Hepatocyte (in vitro differentiated cells): ENCODE measurements at regions not wholly inside any gene's neighbourhood (a gene's known extent, or its start where the extent isn't known, plus 50 kb on each side); places are given as distances from the start of the nearest gene placed in this dataset.

Experiments used
- DNase-seq: peaks from one replicate; pipeline ENCODE4 v3.0.0-alpha.2; 2016; ENCODE audit warnings: low spot score
- H2AFZ ChIP-seq: fragments of 200-600 bp; sonication (generic); 2 replicates; pipeline ENCODE4 v1.6.0; 2016; ENCODE audit warnings: antibody characterized with exemption, mild to moderate bottlenecking
- H3K27ac ChIP-seq: fragments of 200-600 bp; sonication (generic); 2 replicates; pipeline ENCODE4 v1.5.1; 2016; ENCODE audit warnings: mild to moderate bottlenecking
- H3K27me3 ChIP-seq: fragments of 200-600 bp; sonication (generic); 2 replicates; pipeline ENCODE4 v1.6.1; 2016
- H3K36me3 ChIP-seq: fragments of 200-600 bp; sonication (generic); replicated peaks from 2 replicates; pipeline ENCODE4 v1.5.1; 2016; ENCODE audit warnings: low read depth; ENCODE audit not compliant: insufficient read depth
- H3K4me1 ChIP-seq: fragments of 200-600 bp; sonication (generic); 2 replicates; pipeline ENCODE4 v1.5.1; 2016; ENCODE audit warnings: mild to moderate bottlenecking, moderate library complexity; ENCODE audit not compliant: insufficient read depth
- H3K4me2 ChIP-seq: fragments of 200-600 bp; sonication (generic); 2 replicates; pipeline ENCODE4 v1.6.0; 2016
- H3K4me3 ChIP-seq: fragments of 200-600 bp; sonication (generic); 2 replicates; pipeline ENCODE4 v1.5.1; 2016; ENCODE audit warnings: mild to moderate bottlenecking
- H3K79me2 ChIP-seq: fragments of 200-600 bp; sonication (generic); 2 replicates; pipeline ENCODE4 v1.6.0; 2017; ENCODE audit warnings: mild to moderate bottlenecking
- H3K9me2 ChIP-seq: fragments of 200-600 bp; sonication (generic); replicated peaks from 2 replicates; pipeline ENCODE4 v1.6.0; 2017; ENCODE audit warnings: mild to moderate bottlenecking; ENCODE audit not compliant: insufficient read depth
- H3K9me3 ChIP-seq: fragments of 200-600 bp; sonication (generic); 2 replicates; pipeline ENCODE4 v1.5.1; 2016; ENCODE audit warnings: low read depth, mild to moderate bottlenecking
- H4K20me1 ChIP-seq: fragments of 200-600 bp; sonication (generic); 2 replicates; pipeline ENCODE4 v1.6.0; 2016; ENCODE audit warnings: mild to moderate bottlenecking; ENCODE audit not compliant: insufficient read depth, poor library complexity, severe bottlenecking
- EZH2 ChIP-seq: fragments of 200-600 bp; sonication (generic); IDR thresholded peaks from 2 replicates; pipeline ENCODE4 v1.6.1; 2016; ENCODE audit warnings: antibody characterized with exemption, mild to moderate bottlenecking, borderline replicate concordance
- EZH2phosphoT487 ChIP-seq: fragments of 200-600 bp; sonication (generic); IDR thresholded peaks from one replicate; pipeline ENCODE4 v1.6.1; 2018; ENCODE audit warnings: antibody characterized with exemption, mild to moderate bottlenecking, low read depth, moderate library complexity; ENCODE audit not compliant: unreplicated experiment, severe bottlenecking
- WGBS: methylation state at CpG from one replicate; pipeline ENCODE4 v1.1.6; 2016; ENCODE audit warnings: low lambda C conversion rate; ENCODE audit errors: missing lambda C conversion rate; 5-methylcytosine and 5-hydroxymethylcytosine counted together
- TF ChIP-seq, protein P1 (sequence below): fragments of 200-600 bp; sonication (generic); IDR thresholded peaks from 2 replicates; pipeline ENCODE4 v1.5.1; 2016; ENCODE audit warnings: antibody characterized with exemption, mild to moderate bottlenecking; ENCODE audit not compliant: poor library complexity

DNA sequence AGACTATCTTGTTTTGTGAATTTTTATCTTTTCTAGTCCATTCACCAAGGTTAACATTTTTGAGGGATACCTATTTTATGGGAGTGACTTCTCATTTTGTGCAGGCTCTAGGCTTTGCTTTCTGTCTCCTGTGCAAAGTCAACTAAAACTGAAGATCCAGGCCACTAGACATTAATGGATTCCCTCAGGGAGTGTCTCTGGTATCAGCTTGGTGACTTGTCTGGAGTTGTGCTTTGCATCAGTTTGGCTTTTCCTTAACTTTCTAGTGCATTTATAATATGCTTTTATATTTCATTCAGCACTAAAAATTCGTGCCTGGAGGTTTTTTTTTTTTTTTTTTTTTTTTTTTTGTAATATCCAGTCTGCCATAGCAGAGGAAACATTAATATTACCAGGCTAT, 144.2 kb downstream of the YIPF5 start:
- TF ChIP-seq EZH2phosphoT487 = no peak
- TF ChIP-seq, protein P1, sequence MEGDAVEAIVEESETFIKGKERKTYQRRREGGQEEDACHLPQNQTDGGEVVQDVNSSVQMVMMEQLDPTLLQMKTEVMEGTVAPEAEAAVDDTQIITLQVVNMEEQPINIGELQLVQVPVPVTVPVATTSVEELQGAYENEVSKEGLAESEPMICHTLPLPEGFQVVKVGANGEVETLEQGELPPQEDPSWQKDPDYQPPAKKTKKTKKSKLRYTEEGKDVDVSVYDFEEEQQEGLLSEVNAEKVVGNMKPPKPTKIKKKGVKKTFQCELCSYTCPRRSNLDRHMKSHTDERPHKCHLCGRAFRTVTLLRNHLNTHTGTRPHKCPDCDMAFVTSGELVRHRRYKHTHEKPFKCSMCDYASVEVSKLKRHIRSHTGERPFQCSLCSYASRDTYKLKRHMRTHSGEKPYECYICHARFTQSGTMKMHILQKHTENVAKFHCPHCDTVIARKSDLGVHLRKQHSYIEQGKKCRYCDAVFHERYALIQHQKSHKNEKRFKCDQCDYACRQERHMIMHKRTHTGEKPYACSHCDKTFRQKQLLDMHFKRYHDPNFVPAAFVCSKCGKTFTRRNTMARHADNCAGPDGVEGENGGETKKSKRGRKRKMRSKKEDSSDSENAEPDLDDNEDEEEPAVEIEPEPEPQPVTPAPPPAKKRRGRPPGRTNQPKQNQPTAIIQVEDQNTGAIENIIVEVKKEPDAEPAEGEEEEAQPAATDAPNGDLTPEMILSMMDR = no peak
- TF ChIP-seq EZH2 = no peak
- peaks cover 13% of the 10 kb centered on the region for H3K4me1 ChIP-seq

DNA sequence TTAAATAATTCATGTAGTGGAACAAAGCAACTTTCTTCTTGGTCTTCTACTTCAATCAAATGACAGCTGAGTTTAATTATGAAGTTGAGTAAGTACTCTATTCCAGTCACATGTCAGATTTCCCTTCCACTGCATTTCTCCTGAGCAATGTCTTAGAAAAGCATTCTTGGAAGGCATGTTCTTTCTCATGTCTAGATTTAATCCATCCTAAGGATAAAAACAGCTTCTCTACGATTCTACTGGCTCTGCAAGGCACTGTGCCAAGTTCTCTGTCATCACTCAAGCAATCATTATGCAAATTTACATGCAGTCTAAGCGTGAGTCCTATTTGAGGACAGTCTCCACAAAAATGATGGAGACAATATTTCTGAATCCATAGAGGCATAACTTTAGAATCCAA, 142.4 kb downstream of the YIPF5 start:
- Histone ChIP-seq H3K4me1 (peaks cover 17% of the 10 kb centered on the region), H3K9me2 (no peaks in the 10 kb centered on the region), H4K20me1 (no peaks in the 10 kb centered on the region), H3K36me3 (no peaks in the 10 kb centered on the region), H3K4me3 (no peak overlapping the region), H3K9me3 (no peaks in the 10 kb centered on the region), H2AFZ (no peak overlapping the region), H3K27me3 (no peaks in the 10 kb centered on the region), H3K27ac (peak overlapping the region; percentile 68), H3K79me2 (no peaks in the 10 kb centered on the region), H3K4me2 (peak overlapping the region; percentile 56)
- TF ChIP-seq EZH2 (no peak), EZH2phosphoT487 (no peak)
- TF ChIP-seq, protein P1 = no peak
- DNase-seq = peak; percentile 68
- WGBS = 45% methylated on average over 2 of the region's 2 CpGs

More for the DNA sequence above, 144.2 kb downstream of the YIPF5 start:
- Histone ChIP-seq H3K9me3 (no peaks in the 10 kb centered on the region), H3K36me3 (no peaks in the 10 kb centered on the region), H2AFZ (no peak overlapping the region), H3K4me3 (no peak overlapping the region), H4K20me1 (no peaks in the 10 kb centered on the region), H3K79me2 (no peaks in the 10 kb centered on the region), H3K4me2 (no peak overlapping the region), H3K27ac (no peak overlapping the region), H3K27me3 (no peaks in the 10 kb centered on the region), H3K9me2 (no peaks in the 10 kb centered on the region)
- DNase-seq = no peak
- 61% methylated on average over 1 of the region's 1 CpG for WGBS

- Histone ChIP-seq H3K9me2 (no peaks in the 10 kb centered on the region), H3K36me3 (no peaks in the 10 kb centered on the region), H3K27ac (peak overlapping the region; percentile 68), H3K4me2 (peak overlapping the region; percentile 56), H3K79me2 (no peaks in the 10 kb centered on the region), H3K4me3 (no peak overlapping the region), H2AFZ (no peak overlapping the region), H4K20me1 (no peaks in the 10 kb centered on the region), H3K9me3 (no peaks in the 10 kb centered on the region), H3K4me1 (peaks cover 22% of the 10 kb centered on the region), H3K27me3 (no peaks in the 10 kb centered on the region)
- TF ChIP-seq, protein P1 = no peak
- TF ChIP-seq EZH2 = no peak
- 13% methylated on average over 2 of the region's 2 CpGs for WGBS
- DNase-seq = peak; percentile 51
Measured at GRCh38 chr5:144028636-144029035, 141.8 kb downstream of the YIPF5 start.

DNA sequence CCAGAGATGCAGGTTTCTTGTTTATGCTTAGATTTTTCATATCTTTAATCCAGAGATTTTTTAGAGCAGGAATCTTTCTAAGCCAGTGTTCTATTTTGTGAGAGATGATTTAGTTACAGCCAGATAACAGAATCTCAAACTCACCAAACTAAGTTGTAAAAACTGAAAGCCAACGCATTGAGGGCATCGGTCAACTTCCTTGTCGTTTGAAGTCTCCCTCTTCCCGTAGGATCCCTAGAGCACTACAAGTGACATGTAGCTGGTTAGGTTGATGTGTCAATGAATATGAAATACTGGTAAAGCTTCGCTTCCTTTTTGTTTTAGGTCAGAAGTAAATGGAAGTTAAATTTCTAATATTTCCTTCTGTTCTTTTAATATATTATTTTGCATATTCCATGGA, 139.6 kb downstream of the YIPF5 start:
- peaks cover 22% of the 10 kb centered on the region for H3K4me1 ChIP-seq
- H3K27me3 ChIP-seq = no peaks in the 10 kb centered on the region
- DNase-seq = no peak
- TF ChIP-seq, protein P1 = no peak
- TF ChIP-seq EZH2phosphoT487 = no peak
- no peak overlapping the region for H3K4me3 ChIP-seq
- H3K79me2 ChIP-seq = no peaks in the 10 kb centered on the region
- no peak overlapping the region for H3K27ac ChIP-seq
- no peaks in the 10 kb centered on the region for H3K9me2 ChIP-seq
- no peaks in the 10 kb centered on the region for H3K9me3 ChIP-seq
- WGBS = 62% methylated on average over 5 of the region's 5 CpGs
- H3K4me2 ChIP-seq = no peak overlapping the region
- no peaks in the 10 kb centered on the region for H4K20me1 ChIP-seq
- H3K36me3 ChIP-seq = no peaks in the 10 kb centered on the region
- no peak overlapping the region for H2AFZ ChIP-seq
